ENCODE measurements at regions not wholly inside any gene's neighbourhood (a gene's known extent, or its start where the extent isn't known, plus 50 kb on each side); places are given as distances from the start of the nearest gene placed in this dataset.

DNA sequence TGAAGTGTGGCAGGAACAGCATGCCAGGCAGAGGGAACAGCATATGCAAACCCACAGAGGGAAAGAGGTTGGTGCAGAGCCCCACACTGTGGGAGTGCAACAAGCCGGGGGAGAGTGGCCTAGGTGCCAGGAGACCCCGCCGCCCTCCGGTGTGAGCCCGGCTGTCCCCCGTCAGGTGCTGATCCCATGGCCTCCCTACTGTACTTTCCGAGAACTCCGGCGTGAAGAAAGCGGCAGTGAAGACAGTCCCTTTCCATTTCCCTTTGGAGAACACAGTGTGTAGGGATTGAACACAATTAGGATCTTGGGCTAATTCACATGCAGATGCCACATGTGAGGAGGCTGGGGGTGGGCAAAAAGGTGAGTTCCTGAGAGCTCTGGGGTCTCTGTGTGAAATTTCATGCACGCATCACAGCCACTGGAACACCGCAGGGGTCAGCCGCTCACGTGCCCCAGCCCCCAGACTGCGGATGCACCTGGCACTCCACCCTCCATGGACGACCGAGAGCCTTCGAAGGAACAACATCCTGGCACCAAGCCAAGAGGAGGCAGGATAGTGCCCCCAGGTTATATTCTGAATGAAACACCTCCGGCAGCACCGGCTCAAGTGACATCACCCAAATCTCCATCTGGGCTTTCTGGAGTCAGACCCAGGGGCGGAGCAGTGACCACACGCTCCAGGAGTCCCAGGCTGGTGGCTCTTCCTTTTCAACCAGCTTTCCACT is 82.1 kb upstream of the PPP2R2D start:
- TF ChIP-seq EZH2 (IDR thresholded peaks at IDR 0.05; ENCODE audit: borderline replicate concordance, low read depth, low read length, severe bottlenecking) (no peak), JUN (IDR thresholded peaks at IDR 0.05; ENCODE audit: borderline replicate concordance, insufficient read depth, insufficient read length, low read depth) (no peak), MAX (IDR thresholded peaks at IDR 0.05; ENCODE audit: insufficient read depth, insufficient read length) (no peak), POLR2A (IDR thresholded peaks at IDR 0.05; ENCODE audit: low read depth, low read length) (no peak)
- TF ChIP-seq, protein P1, sequence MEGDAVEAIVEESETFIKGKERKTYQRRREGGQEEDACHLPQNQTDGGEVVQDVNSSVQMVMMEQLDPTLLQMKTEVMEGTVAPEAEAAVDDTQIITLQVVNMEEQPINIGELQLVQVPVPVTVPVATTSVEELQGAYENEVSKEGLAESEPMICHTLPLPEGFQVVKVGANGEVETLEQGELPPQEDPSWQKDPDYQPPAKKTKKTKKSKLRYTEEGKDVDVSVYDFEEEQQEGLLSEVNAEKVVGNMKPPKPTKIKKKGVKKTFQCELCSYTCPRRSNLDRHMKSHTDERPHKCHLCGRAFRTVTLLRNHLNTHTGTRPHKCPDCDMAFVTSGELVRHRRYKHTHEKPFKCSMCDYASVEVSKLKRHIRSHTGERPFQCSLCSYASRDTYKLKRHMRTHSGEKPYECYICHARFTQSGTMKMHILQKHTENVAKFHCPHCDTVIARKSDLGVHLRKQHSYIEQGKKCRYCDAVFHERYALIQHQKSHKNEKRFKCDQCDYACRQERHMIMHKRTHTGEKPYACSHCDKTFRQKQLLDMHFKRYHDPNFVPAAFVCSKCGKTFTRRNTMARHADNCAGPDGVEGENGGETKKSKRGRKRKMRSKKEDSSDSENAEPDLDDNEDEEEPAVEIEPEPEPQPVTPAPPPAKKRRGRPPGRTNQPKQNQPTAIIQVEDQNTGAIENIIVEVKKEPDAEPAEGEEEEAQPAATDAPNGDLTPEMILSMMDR (IDR thresholded peaks at IDR 0.05; ENCODE audit: extremely low read depth in 1 of 2, insufficient read depth in 1 of 2, low read depth in 1 of 2, low read length in 2 of 2): no peak
- Histone ChIP-seq H2AFZ (ENCODE audit: low read depth, low read length) (no peak overlapping the region), H4K20me1 (replicated peaks; ENCODE audit: control insufficient read depth, extremely low read depth, insufficient read depth, low read length) (no peaks in the 10 kb centered on the region), H3K9me3 (replicated peaks; ENCODE audit: control insufficient read depth, insufficient read depth, low read length) (no peaks in the 10 kb centered on the region), H3K4me3 (replicated peaks in 1 of 3; ENCODE audit: insufficient read depth in 1 of 3, low read depth in 1 of 3, low read length in 3 of 3) (no peak overlapping the region), H3K36me3 (ENCODE audit: control insufficient read depth in 2 of 2, extremely low read depth in 1 of 2, insufficient read depth in 2 of 2, low read length in 2 of 2) (no peaks in the 10 kb centered on the region), H3K4me2 (ENCODE audit: insufficient read depth, low read length) (no peak overlapping the region), H3K27me3 (ENCODE audit: control insufficient read depth in 2 of 2, insufficient read depth in 2 of 2, low read length in 2 of 2) (no peaks in the 10 kb centered on the region), H3K9me1 (replicated peaks; ENCODE audit: control insufficient read depth, extremely low read depth, insufficient read depth, low read length) (no peaks in the 10 kb centered on the region), H3K4me1 (ENCODE audit: control insufficient read depth, extremely low read depth, insufficient read depth, low read length) (no peaks in the 10 kb centered on the region), H3K9ac (replicated peaks; ENCODE audit: extremely low read depth, insufficient read depth, low read length) (no peak overlapping the region), H3K27ac (ENCODE audit: insufficient read depth, low read depth, low read length) (no peak overlapping the region), H3K79me2 (ENCODE audit: control insufficient read depth, insufficient read depth, low read length) (no peaks in the 10 kb centered on the region)
- no peak for FAIRE-seq
- no TSS peak for BruUV-seq (replicated peaks)
- no peak for DNase-seq (ENCODE audit: low read depth, low spot score)
- intact Hi-C loops (cut with micrococcal nuclease): no loop called here
- ChIA-PET POLR2A (no interaction called here), CTCF (no interaction called here)
- dilution Hi-C loops (cut with MboI; ENCODE audit: extremely low pct_ligation_motif_present, low sequenced_read_pairs): no loop called here
